ENCODE measurements at regions not wholly inside any gene's neighbourhood (a gene's known extent, or its start where the extent isn't known, plus 50 kb on each side); places are given as distances from the start of the nearest gene placed in this dataset.

DNA sequence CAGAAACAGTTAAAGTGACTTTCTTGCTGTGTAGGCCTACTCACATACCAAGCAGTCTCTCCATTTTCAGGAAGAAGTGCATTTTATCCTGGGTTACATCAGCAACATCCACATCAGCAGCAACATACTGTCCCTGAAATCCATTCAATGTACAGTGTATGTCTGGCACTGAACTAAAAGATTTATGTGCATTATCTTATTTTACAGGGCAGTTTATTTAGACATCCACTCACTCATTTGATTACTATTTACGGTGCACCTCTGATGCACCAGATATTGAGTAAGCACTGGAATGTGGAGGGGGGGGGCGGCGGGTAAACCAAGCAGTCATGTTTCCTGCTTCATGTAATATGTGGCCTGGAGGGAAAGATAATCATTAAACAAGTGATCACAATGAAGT is 1128.2 kb downstream of the BCL11A start:
- TF ChIP-seq, protein P1, sequence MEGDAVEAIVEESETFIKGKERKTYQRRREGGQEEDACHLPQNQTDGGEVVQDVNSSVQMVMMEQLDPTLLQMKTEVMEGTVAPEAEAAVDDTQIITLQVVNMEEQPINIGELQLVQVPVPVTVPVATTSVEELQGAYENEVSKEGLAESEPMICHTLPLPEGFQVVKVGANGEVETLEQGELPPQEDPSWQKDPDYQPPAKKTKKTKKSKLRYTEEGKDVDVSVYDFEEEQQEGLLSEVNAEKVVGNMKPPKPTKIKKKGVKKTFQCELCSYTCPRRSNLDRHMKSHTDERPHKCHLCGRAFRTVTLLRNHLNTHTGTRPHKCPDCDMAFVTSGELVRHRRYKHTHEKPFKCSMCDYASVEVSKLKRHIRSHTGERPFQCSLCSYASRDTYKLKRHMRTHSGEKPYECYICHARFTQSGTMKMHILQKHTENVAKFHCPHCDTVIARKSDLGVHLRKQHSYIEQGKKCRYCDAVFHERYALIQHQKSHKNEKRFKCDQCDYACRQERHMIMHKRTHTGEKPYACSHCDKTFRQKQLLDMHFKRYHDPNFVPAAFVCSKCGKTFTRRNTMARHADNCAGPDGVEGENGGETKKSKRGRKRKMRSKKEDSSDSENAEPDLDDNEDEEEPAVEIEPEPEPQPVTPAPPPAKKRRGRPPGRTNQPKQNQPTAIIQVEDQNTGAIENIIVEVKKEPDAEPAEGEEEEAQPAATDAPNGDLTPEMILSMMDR (IDR thresholded peaks at IDR 0.05), result no peak
- TF ChIP-seq POLR2AphosphoS5 (IDR thresholded peaks at IDR 0.05), result no peak
- no peak for TF ChIP-seq EP300 (IDR thresholded peaks at IDR 0.05)
